CD4-positive, alpha-beta T cell treated with Interferon gamma for 1 hour (primary cell): ENCODE measurements at regions not wholly inside any gene's neighbourhood (a gene's known extent, or its start where the extent isn't known, plus 50 kb on each side); places are given as distances from the start of the nearest gene placed in this dataset.
"Not testable (repeated sequence)": the region's sequence is repeated elsewhere in the genome, so short reads cannot be mapped to it uniquely, and the experiment has no call there.

Experiments used
- DNase-seq: peaks from one replicate; pipeline ENCODE4 v3.0.0-alpha.2; 2020

GRCh38 chr3:72288955-72289691, 504.2 kb upstream of the PROK2 start:
- no peak for DNase-seq

GRCh38 chr3:72287956-72288355, 503.0 kb upstream of the PROK2 start:
- no peak for DNase-seq

GRCh38 chr3:72285502-72285901, 500.6 kb upstream of the PROK2 start:
- no peak for DNase-seq

- no peak for DNase-seq
Observed at GRCh38 chr3:72284471-72284870, 499.5 kb upstream of the PROK2 start.

- no peak for DNase-seq
Observed at GRCh38 chr3:72282918-72283317, 498.0 kb upstream of the PROK2 start.

GRCh38 chr3:72281551-72281950, 496.6 kb upstream of the PROK2 start:
- no peak for DNase-seq

GRCh38 chr3:72280876-72281275, 495.9 kb upstream of the PROK2 start:
- DNase-seq: no peak

- no peak for DNase-seq
Observed at GRCh38 chr3:72279631-72280041, 494.7 kb upstream of the PROK2 start.

- no peak for DNase-seq
Observed at GRCh38 chr3:72279068-72279604, 494.2 kb upstream of the PROK2 start.

- no peak for DNase-seq
Observed at GRCh38 chr3:72278349-72279067, 493.6 kb upstream of the PROK2 start.

- DNase-seq: no peak
Observed at GRCh38 chr3:72277710-72278109, 492.8 kb upstream of the PROK2 start.

- no peak for DNase-seq
Observed at GRCh38 chr3:72276806-72277205, 491.9 kb upstream of the PROK2 start.

- DNase-seq: no peak
Observed at GRCh38 chr3:72275331-72275751, 490.4 kb upstream of the PROK2 start.

- DNase-seq: peak; percentile 65
Observed at GRCh38 chr3:72274493-72275330, 489.8 kb upstream of the PROK2 start.

GRCh38 chr3:72273615-72274014, 488.7 kb upstream of the PROK2 start:
- no peak for DNase-seq

GRCh38 chr3:72272356-72272755, 487.4 kb upstream of the PROK2 start:
- DNase-seq: no peak

- no peak for DNase-seq
Observed at GRCh38 chr3:72271923-72272322, 487.0 kb upstream of the PROK2 start.

GRCh38 chr3:72271216-72271615, 486.3 kb upstream of the PROK2 start:
- DNase-seq: no peak

GRCh38 chr3:72270730-72271129, 485.8 kb upstream of the PROK2 start:
- no peak for DNase-seq

- peak; percentile 79 for DNase-seq
Observed at GRCh38 chr3:72270072-72270681, 485.2 kb upstream of the PROK2 start.

GRCh38 chr3:72269475-72269874, 484.5 kb upstream of the PROK2 start:
- no peak for DNase-seq

GRCh38 chr3:72266921-72267524, 482.1 kb upstream of the PROK2 start:
- not testable (repeated sequence) for DNase-seq
